ENCODE measurements at regions not wholly inside any gene's neighbourhood (a gene's known extent, or its start where the extent isn't known, plus 50 kb on each side); places are given as distances from the start of the nearest gene placed in this dataset.

DNA sequence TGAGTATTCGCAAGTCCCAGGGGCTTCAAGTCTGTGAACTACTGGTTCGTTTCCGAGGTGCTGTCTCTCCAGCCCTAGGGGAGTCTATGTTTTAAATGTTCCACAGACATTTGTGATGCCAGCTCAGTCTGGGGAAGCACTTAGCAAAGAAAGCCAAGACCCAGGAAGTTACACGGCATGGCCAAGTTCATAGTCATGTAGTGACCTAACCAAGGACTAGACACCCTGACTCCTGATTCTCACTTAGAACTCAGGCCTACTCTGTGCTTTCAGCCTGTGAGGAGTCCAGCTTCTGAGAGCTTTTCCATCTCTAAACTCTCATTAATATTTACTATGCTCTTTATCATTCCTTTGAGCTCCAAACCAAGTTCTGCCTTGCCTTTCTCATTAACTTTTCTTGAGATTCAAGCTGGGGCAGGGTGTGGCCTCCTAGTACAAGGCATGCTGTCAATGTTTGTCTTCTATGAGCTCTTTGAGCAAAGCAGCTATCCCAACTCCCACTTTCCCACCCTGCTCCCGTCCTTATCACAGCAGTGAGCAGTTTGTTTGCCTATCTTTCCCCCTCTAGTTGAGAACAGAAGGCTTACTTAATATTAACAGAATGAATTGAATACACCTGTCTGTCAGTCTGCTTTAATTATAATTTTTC is 105.4 kb upstream of the FAM9C start:
- Histone ChIP-seq H2BK15ac (ENCODE audit: low read depth, low read length) (no peak overlapping the region; the same call in 2 of the 3 replicates), H3K23ac (ENCODE audit: low read depth, low read length) (no peak overlapping the region), H3K56ac (ENCODE audit: extremely low read depth, insufficient read depth, low read length) (no peak overlapping the region), H2BK20ac (ENCODE audit: low read depth, low read length) (no peak overlapping the region), H4K91ac (ENCODE audit: insufficient read depth, low read depth, low read length) (no peak overlapping the region), H2AK5ac (ENCODE audit: low read depth, low read length) (no peak overlapping the region; the same call in 1 of the 2 replicates), H3K27ac (ENCODE audit: insufficient read depth, low read length) (no peak overlapping the region), H2BK5ac (ENCODE audit: low read depth, low read length, poor library complexity, severe bottlenecking) (no peak overlapping the region), H3K4me3 (ENCODE audit: insufficient read depth, low read depth, low read length) (no peak overlapping the region), H2AK9ac (replicated peaks; ENCODE audit: low read depth, low read length, poor library complexity) (no peak overlapping the region), H3K9me3 (ENCODE audit: control insufficient read depth, insufficient read depth, low read length) (peaks cover 9% of the 10 kb centered on the region), H4K8ac (ENCODE audit: low read depth in 2 of 2, low read length in 2 of 2) (no peak overlapping the region), H3K36me3 (ENCODE audit: control insufficient read depth, insufficient read depth, low read length) (no peaks in the 10 kb centered on the region), H3K27me3 (ENCODE audit: control insufficient read depth, insufficient read depth, low read length) (no peaks in the 10 kb centered on the region), H4K20me1 (ENCODE audit: insufficient read depth, low read length) (no peaks in the 10 kb centered on the region), H3K4me1 (ENCODE audit: control insufficient read depth, insufficient read depth, low read length) (peaks cover 3% of the 10 kb centered on the region; the same call in 1 of the 2 replicates), H3K18ac (ENCODE audit: low read depth, low read length) (no peak overlapping the region), H3K4ac (ENCODE audit: low read depth, low read length) (0 out of 2 replicates have a peak overlapping the region, but pooled peaks have one; percentile 4), H3K9ac (ENCODE audit: low read depth, low read length) (no peak overlapping the region), H4K5ac (ENCODE audit: low read depth, low read length) (no peak overlapping the region), H2AFZ (replicated peaks; ENCODE audit: low read length, poor library complexity) (no peak overlapping the region), H3K14ac (replicated peaks; ENCODE audit: low read depth, low read length) (0 out of 2 replicates have a peak overlapping the region, but pooled peaks have one; percentile 9), H2BK120ac (ENCODE audit: low read depth, low read length) (no peak overlapping the region), H3K4me2 (ENCODE audit: low read depth, low read length) (no peak overlapping the region), H3K9me1 (ENCODE audit: insufficient read depth, low read length) (no peaks in the 10 kb centered on the region), H3K79me1 (ENCODE audit: low read depth in 1 of 2, low read length in 2 of 2) (no peaks in the 10 kb centered on the region)
- ChIA-PET CTCF (interaction anchor here (0.6 kb wide), 1 partner anchor 68 kb away, joined by 5 read pairs; no protein-coding TSS in a partner anchor), POLR2A (ENCODE audit: unreplicated experiment) (no interaction called here)
- no peak for TF ChIP-seq MAZ (IDR thresholded peaks at IDR 0.05; ENCODE audit: borderline replicate concordance, low read depth, low read length)
- TF ChIP-seq POLR2A (IDR thresholded peaks at IDR 0.05; ENCODE audit: low read depth, low read length): no peak
- TF ChIP-seq FOS (IDR thresholded peaks at IDR 0.05; ENCODE audit: low read depth, low read length): no peak
- no peak for TF ChIP-seq RFX5 (IDR thresholded peaks at IDR 0.05; ENCODE audit: low read depth, low read length)
- TF ChIP-seq, protein P1, sequence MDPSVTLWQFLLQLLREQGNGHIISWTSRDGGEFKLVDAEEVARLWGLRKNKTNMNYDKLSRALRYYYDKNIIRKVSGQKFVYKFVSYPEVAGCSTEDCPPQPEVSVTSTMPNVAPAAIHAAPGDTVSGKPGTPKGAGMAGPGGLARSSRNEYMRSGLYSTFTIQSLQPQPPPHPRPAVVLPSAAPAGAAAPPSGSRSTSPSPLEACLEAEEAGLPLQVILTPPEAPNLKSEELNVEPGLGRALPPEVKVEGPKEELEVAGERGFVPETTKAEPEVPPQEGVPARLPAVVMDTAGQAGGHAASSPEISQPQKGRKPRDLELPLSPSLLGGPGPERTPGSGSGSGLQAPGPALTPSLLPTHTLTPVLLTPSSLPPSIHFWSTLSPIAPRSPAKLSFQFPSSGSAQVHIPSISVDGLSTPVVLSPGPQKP (IDR thresholded peaks at IDR 0.05; ENCODE audit: borderline replicate concordance, low read depth, low read length): no peak
- no peak for TF ChIP-seq BHLHE40 (IDR thresholded peaks at IDR 0.05; ENCODE audit: low read depth, low read length)
- no peak for TF ChIP-seq CTCF (conservative IDR thresholded peaks at IDR 0.05; ENCODE audit: low read depth, low read length)
- no peak for TF ChIP-seq RCOR1 (IDR thresholded peaks at IDR 0.05; ENCODE audit: insufficient replicate concordance, low read length)
- no peak for TF ChIP-seq CEBPB (IDR thresholded peaks at IDR 0.05; ENCODE audit: low read depth, low read length)
- no peak for TF ChIP-seq MAFK (IDR thresholded peaks at IDR 0.05; ENCODE audit: low read depth, low read length)
- no peak for TF ChIP-seq CHD1 (IDR thresholded peaks at IDR 0.05; ENCODE audit: low read depth, low read length)
- TF ChIP-seq SMC3 (IDR thresholded peaks at IDR 0.05; ENCODE audit: low read depth, low read length): no peak
- no peak for TF ChIP-seq RAD21 (IDR thresholded peaks at IDR 0.05; ENCODE audit: low read length)
- TF ChIP-seq MXI1 (IDR thresholded peaks at IDR 0.05; ENCODE audit: borderline replicate concordance, low read depth, low read length): no peak
- no peak for TF ChIP-seq NFE2L2 (IDR thresholded peaks at IDR 0.05; ENCODE audit: low read depth, low read length)
- TF ChIP-seq, protein P2, sequence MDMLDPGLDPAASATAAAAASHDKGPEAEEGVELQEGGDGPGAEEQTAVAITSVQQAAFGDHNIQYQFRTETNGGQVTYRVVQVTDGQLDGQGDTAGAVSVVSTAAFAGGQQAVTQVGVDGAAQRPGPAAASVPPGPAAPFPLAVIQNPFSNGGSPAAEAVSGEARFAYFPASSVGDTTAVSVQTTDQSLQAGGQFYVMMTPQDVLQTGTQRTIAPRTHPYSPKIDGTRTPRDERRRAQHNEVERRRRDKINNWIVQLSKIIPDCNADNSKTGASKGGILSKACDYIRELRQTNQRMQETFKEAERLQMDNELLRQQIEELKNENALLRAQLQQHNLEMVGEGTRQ (IDR thresholded peaks at IDR 0.05; ENCODE audit: low read depth, low read length): no peak
- dilution Hi-C loops (cut with HindIII; ENCODE audit: low sequenced_read_pairs, unreplicated experiment): no loop called here
- no peak for ATAC-seq (ENCODE audit: low read depth)
- BruUV-seq (replicated peaks): no TSS peak
- in situ Hi-C loops (cut with MboI; ENCODE audit: low sequenced_read_pairs): no loop called here
- intact Hi-C loops (cut with micrococcal nuclease): no loop called here
- no peak for DNase-seq
- WGBS, 2 experiments (ENCODE audit: extremely low coverage in 2 of 2, insufficient read length in 1 of 2): no CpG with 5 or more reads among the region's 5 CpGs
